HT-29 (cell line): ENCODE measurements at regions not wholly inside any gene's neighbourhood (a gene's known extent, or its start where the extent isn't known, plus 50 kb on each side); places are given as distances from the start of the nearest gene placed in this dataset.
"Not testable (repeated sequence)": the region's sequence is repeated elsewhere in the genome, so short reads cannot be mapped to it uniquely, and the experiment has no call there.

Experiments used
- DNase-seq: peaks from one replicate; pipeline ENCODE4 v3.0.0-alpha.2; 2015; ENCODE audit warnings: low spot score

GRCh38 chr6:121594053-121594452 lies 158.6 kb downstream of the GJA1 start:
- DNase-seq: no peak

- no peak for DNase-seq
Observed at GRCh38 chr6:121595646-121596045, 160.2 kb downstream of the GJA1 start.

GRCh38 chr6:121596441-121596840 lies 161.0 kb downstream of the GJA1 start:
- DNase-seq: no peak

- DNase-seq: no peak
Observed at GRCh38 chr6:121597654-121598053, 162.2 kb downstream of the GJA1 start.

- DNase-seq: not testable (repeated sequence)
Observed at GRCh38 chr6:121599331-121599730, 163.9 kb downstream of the GJA1 start.

- no peak for DNase-seq
Observed at GRCh38 chr6:121600389-121601168, 165.1 kb downstream of the GJA1 start.

- no peak for DNase-seq
Observed at GRCh38 chr6:121603486-121603885, 168.0 kb downstream of the GJA1 start.

- no peak for DNase-seq
Observed at GRCh38 chr6:121607721-121608120, 172.3 kb downstream of the GJA1 start.

GRCh38 chr6:121608270-121608669 lies 172.8 kb downstream of the GJA1 start:
- no peak for DNase-seq

GRCh38 chr6:121609281-121609680 lies 173.8 kb downstream of the GJA1 start:
- DNase-seq: no peak

GRCh38 chr6:121612927-121613326 lies 177.5 kb downstream of the GJA1 start:
- DNase-seq: no peak

GRCh38 chr6:121614115-121614514 lies 178.7 kb downstream of the GJA1 start:
- DNase-seq: no peak

- peak; percentile 41 for DNase-seq
Observed at GRCh38 chr6:121615493-121615892, 180.0 kb downstream of the GJA1 start.

- no peak for DNase-seq
Observed at GRCh38 chr6:121616406-121616805, 181.0 kb downstream of the GJA1 start.

- DNase-seq: no peak
Observed at GRCh38 chr6:121617388-121617787, 181.9 kb downstream of the GJA1 start.

- DNase-seq: no peak
Observed at GRCh38 chr6:121619013-121619412, 183.6 kb downstream of the GJA1 start.

GRCh38 chr6:121619987-121620740 lies 184.7 kb downstream of the GJA1 start:
- DNase-seq: no peak

GRCh38 chr6:121627761-121628160 lies 192.3 kb downstream of the GJA1 start:
- DNase-seq: no peak

GRCh38 chr6:121630716-121631115 lies 195.3 kb downstream of the GJA1 start:
- DNase-seq: peak; percentile 14

GRCh38 chr6:121631752-121632151 lies 196.3 kb downstream of the GJA1 start:
- not testable (repeated sequence) for DNase-seq

- DNase-seq: no peak
Observed at GRCh38 chr6:121633309-121633708, 197.9 kb downstream of the GJA1 start.

- not testable (repeated sequence) for DNase-seq
Observed at GRCh38 chr6:121634586-121634985, 199.1 kb downstream of the GJA1 start.

GRCh38 chr6:121635355-121635754 lies 199.9 kb downstream of the GJA1 start:
- no peak for DNase-seq
